Fibroblast of villous mesenchyme (primary cell): ENCODE measurements at regions not wholly inside any gene's neighbourhood (a gene's known extent, or its start where the extent isn't known, plus 50 kb on each side); places are given as distances from the start of the nearest gene placed in this dataset.

Experiments
- DNase-seq: peaks from one replicate; pipeline ENCODE4 v3.0.0-alpha.2; 2010; ENCODE audit warnings: low read depth
- H3K4me3 ChIP-seq: 2 replicates; pipeline ENCODE4 v1.5.1; 2011; ENCODE audit warnings: low read depth, mild to moderate bottlenecking, low read length
- TF ChIP-seq, protein P1 (sequence below): IDR thresholded peaks from 2 replicates; pipeline ENCODE4 v1.5.1; 2012; ENCODE audit warnings: low read depth, mild to moderate bottlenecking, low read length; ENCODE audit not compliant: insufficient read depth

DNA sequence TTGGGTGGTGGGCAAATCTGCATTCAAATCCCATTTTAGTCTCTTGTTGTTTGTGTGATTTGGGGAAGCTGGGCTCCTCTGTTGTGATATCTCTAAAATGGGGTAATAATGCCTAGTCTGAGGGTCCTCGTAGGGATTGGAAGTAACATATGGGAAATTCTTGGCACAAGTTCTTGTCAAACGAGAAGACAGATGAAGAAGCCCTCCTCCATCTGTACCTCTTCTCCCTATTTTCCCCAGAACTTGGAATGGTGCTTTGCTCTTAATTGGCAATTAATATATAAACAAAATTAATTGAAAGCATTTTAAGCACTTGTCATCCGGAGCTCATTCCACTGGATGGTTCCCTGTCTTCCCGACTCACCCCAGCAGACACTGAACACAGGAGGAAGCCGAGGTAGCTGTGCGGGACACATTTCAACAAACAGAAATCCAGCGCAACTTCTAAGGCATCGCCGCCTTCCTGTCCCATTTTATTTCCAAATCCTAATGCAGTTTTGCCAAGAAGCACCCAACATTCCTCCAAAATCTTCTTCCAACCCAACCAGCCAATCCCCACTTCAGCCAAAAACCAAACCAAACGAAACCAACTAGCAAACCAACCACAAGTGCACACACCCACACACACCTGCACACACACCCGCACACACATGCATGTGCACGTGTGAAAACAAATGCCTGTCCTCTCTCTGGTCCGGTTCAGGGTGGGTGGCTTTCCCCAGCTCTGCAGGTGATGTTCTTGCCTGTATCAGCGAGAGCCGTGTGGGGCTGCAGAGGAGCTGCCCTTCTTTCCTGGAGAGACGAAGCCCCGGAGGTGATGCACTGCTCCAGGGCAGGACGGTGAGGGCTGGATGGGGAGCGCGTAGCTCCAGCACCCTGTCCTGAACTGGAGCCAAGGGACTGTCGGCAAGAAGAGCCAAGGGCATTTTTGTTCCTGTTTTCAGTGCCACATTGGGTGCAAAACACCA is 100.8 kb upstream of the B3GAT1 start:
- TF ChIP-seq, protein P1, sequence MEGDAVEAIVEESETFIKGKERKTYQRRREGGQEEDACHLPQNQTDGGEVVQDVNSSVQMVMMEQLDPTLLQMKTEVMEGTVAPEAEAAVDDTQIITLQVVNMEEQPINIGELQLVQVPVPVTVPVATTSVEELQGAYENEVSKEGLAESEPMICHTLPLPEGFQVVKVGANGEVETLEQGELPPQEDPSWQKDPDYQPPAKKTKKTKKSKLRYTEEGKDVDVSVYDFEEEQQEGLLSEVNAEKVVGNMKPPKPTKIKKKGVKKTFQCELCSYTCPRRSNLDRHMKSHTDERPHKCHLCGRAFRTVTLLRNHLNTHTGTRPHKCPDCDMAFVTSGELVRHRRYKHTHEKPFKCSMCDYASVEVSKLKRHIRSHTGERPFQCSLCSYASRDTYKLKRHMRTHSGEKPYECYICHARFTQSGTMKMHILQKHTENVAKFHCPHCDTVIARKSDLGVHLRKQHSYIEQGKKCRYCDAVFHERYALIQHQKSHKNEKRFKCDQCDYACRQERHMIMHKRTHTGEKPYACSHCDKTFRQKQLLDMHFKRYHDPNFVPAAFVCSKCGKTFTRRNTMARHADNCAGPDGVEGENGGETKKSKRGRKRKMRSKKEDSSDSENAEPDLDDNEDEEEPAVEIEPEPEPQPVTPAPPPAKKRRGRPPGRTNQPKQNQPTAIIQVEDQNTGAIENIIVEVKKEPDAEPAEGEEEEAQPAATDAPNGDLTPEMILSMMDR, result no peak
- H3K4me3 ChIP-seq, result no peak overlapping the region
- DNase-seq, result no peak

DNA sequence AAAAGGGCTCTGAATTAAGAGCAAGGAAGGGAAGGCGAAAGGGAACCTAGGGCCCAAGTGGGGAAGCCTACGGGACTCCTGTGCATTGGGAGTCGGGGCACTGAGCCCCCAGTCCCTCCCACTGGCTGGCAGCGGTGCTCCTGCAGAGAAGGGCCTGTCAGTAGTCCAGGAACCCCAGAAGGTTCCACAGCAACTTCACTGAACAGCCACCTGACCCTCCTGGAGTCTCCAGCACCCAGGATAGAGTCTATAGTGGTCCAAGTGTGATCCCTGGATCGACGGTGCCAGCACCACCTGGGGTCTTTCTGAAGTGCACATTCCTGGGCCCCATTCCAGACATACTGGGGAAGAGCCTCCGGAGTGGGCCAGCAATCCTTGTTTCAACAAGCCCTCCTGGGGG is 100.0 kb upstream of the B3GAT1 start:
- TF ChIP-seq, protein P1, result no peak
- DNase-seq, result no peak

DNA sequence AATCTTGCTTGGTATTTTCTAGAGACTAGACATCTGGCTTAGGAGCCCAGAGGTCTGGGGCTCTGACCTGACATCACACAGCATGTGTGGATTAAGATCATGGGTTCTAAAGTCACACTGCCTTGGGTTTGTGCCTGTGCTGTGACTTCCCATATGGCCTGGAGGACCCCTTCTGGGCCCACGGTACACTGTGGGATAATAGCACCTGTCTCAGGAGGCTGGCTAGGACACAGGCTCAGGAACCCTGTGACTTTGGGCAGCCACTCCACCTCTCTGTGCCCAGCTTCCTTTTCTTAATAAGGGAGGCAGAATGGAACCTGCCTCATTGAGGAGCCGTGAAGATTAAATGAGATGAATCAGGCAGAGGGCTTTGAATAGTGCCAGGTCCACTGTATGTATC is 99.2 kb upstream of the B3GAT1 start:
- no peak for DNase-seq

More for the DNA sequence above, 100.0 kb upstream of the B3GAT1 start:
- no peak overlapping the region for H3K4me3 ChIP-seq

DNA sequence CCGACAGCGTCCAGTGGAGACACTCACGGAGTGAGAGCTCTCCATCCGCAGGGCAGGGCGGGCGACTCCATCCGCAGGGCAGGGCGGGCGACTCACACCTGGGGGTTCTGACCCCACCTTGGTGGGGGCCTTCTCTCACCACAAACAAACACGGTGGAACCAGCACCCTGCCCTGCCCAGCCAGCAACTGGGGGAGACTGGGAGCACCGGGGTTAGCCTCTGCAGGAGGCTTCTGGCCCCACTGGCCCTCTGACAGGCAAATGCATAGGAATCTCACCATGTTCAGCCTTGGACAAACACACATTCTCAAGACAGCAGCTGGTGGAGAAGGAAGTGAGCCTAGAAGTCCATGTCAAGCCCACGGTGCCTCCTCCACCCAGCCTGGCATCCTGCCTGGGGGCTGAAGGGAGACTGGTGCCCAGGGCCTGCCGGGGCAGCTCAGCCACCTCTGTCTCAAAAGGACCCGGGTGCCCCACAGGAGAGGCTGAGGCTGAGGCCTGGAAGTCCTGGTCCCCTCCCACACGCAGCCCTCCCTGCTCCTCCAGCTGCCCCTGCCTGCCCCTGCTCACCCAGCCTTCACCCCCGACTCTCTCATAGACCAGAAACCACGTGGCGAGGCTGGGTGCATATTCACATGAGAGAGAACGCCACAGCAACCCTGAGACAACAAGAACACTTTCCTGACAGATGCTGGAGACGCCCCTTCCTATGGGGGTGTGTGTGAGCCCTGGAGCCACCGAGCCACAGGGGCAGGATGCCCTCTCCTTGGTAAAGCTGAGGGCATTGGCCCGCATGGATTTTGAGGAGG is 98.4 kb upstream of the B3GAT1 start:
- TF ChIP-seq, protein P1, result no peak
- no peak for DNase-seq
- no peak overlapping the region for H3K4me3 ChIP-seq

More for the DNA sequence above, 99.2 kb upstream of the B3GAT1 start:
- no peak overlapping the region for H3K4me3 ChIP-seq
- TF ChIP-seq, protein P1, result no peak

DNA sequence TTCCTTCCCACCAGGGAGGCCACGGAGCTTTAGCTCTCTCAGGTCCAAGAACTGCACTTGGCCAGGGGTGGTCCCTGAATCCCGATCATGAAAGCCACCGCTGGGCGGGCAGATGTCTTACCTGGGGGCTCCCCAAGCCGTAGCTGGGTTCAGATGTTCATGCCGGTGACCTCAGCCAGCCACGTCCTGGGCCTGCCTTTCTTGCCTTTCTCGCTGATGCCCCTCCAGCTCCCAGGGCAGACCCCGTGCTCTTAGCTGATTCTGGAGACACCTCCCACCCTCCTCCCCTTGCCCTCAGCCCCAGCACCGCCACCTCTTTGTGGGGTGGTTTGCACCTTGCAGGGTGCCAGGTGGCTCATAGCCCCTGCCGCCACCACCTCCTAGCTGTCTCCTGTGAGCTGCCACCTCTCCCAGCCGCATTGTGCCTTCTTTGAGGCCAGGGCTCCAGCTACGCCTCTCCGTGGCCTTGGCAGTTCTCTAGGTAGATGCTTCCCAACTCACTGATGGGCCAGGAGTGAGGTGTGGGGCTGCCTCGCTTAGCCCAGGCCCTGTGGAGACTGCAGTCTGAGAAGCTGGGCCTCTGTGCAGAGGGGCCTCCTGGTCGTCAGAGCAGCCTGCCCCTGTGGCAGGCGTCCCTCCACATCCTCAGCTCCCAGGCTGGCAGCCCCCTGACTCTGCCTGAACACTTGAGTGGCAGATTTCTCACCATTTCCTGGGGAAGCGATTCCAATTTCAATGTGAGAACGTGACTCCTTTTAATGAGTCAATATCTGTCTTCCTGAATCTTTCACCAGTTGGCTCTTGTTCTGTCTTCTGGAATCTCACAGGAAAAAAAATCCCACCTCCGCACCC is 97.6 kb upstream of the B3GAT1 start:
- TF ChIP-seq, protein P1, result no peak
- no peak overlapping the region for H3K4me3 ChIP-seq
- DNase-seq, result no peak
